ENCODE measurements at regions not wholly inside any gene's neighbourhood (a gene's known extent, or its start where the extent isn't known, plus 50 kb on each side); places are given as distances from the start of the nearest gene placed in this dataset.

DNA sequence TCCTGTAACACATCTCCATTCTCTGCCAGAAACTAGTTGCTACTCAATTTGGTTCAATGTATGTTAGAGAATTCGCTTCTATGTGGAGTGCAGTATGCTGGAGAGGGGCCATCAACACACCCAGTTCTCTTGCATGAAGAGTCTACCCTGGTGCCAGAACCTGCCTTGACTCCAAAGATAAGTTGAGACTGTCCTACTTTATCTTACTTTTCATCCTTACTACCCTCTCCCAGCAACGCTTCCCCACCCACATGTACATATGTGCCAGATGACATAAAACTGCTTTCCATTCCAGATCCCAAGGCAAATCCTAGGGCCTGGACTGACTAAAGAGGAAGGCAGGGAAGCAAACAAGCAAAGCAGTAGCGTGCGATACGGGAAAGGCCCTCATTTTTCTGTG is 442.6 kb upstream of the THRB start (continued):
- TF ChIP-seq, protein P1, sequence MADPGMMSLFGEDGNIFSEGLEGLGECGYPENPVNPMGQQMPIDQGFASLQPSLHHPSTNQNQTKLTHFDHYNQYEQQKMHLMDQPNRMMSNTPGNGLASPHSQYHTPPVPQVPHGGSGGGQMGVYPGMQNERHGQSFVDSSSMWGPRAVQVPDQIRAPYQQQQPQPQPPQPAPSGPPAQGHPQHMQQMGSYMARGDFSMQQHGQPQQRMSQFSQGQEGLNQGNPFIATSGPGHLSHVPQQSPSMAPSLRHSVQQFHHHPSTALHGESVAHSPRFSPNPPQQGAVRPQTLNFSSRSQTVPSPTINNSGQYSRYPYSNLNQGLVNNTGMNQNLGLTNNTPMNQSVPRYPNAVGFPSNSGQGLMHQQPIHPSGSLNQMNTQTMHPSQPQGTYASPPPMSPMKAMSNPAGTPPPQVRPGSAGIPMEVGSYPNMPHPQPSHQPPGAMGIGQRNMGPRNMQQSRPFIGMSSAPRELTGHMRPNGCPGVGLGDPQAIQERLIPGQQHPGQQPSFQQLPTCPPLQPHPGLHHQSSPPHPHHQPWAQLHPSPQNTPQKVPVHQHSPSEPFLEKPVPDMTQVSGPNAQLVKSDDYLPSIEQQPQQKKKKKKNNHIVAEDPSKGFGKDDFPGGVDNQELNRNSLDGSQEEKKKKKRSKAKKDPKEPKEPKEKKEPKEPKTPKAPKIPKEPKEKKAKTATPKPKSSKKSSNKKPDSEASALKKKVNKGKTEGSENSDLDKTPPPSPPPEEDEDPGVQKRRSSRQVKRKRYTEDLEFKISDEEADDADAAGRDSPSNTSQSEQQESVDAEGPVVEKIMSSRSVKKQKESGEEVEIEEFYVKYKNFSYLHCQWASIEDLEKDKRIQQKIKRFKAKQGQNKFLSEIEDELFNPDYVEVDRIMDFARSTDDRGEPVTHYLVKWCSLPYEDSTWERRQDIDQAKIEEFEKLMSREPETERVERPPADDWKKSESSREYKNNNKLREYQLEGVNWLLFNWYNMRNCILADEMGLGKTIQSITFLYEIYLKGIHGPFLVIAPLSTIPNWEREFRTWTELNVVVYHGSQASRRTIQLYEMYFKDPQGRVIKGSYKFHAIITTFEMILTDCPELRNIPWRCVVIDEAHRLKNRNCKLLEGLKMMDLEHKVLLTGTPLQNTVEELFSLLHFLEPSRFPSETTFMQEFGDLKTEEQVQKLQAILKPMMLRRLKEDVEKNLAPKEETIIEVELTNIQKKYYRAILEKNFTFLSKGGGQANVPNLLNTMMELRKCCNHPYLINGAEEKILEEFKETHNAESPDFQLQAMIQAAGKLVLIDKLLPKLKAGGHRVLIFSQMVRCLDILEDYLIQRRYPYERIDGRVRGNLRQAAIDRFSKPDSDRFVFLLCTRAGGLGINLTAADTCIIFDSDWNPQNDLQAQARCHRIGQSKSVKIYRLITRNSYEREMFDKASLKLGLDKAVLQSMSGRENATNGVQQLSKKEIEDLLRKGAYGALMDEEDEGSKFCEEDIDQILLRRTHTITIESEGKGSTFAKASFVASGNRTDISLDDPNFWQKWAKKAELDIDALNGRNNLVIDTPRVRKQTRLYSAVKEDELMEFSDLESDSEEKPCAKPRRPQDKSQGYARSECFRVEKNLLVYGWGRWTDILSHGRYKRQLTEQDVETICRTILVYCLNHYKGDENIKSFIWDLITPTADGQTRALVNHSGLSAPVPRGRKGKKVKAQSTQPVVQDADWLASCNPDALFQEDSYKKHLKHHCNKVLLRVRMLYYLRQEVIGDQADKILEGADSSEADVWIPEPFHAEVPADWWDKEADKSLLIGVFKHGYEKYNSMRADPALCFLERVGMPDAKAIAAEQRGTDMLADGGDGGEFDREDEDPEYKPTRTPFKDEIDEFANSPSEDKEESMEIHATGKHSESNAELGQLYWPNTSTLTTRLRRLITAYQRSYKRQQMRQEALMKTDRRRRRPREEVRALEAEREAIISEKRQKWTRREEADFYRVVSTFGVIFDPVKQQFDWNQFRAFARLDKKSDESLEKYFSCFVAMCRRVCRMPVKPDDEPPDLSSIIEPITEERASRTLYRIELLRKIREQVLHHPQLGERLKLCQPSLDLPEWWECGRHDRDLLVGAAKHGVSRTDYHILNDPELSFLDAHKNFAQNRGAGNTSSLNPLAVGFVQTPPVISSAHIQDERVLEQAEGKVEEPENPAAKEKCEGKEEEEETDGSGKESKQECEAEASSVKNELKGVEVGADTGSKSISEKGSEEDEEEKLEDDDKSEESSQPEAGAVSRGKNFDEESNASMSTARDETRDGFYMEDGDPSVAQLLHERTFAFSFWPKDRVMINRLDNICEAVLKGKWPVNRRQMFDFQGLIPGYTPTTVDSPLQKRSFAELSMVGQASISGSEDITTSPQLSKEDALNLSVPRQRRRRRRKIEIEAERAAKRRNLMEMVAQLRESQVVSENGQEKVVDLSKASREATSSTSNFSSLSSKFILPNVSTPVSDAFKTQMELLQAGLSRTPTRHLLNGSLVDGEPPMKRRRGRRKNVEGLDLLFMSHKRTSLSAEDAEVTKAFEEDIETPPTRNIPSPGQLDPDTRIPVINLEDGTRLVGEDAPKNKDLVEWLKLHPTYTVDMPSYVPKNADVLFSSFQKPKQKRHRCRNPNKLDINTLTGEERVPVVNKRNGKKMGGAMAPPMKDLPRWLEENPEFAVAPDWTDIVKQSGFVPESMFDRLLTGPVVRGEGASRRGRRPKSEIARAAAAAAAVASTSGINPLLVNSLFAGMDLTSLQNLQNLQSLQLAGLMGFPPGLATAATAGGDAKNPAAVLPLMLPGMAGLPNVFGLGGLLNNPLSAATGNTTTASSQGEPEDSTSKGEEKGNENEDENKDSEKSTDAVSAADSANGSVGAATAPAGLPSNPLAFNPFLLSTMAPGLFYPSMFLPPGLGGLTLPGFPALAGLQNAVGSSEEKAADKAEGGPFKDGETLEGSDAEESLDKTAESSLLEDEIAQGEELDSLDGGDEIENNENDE (IDR thresholded peaks at IDR 0.05; ENCODE audit: insufficient replicate concordance, low read length), result no peak
- TF ChIP-seq EGR1 (IDR thresholded peaks at IDR 0.05; ENCODE audit: borderline replicate concordance, low read depth, low read length) (no peak), NRF1 (IDR thresholded peaks at IDR 0.05; ENCODE audit: low read depth, low read length) (no peak), JUND (IDR thresholded peaks at IDR 0.05; ENCODE audit: low read length) (no peak), CTBP2 (IDR thresholded peaks at IDR 0.05; ENCODE audit: borderline replicate concordance, insufficient read depth, insufficient read length, low read length) (no peak), KDM5A (IDR thresholded peaks at IDR 0.05; ENCODE audit: low read length) (no peak)
- TF ChIP-seq, protein P2, sequence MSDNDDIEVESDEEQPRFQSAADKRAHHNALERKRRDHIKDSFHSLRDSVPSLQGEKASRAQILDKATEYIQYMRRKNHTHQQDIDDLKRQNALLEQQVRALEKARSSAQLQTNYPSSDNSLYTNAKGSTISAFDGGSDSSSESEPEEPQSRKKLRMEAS (IDR thresholded peaks at IDR 0.05), result no peak

All from H1 (cell line).